COLO829 (cell line): ENCODE measurements at regions not wholly inside any gene's neighbourhood (a gene's known extent, or its start where the extent isn't known, plus 50 kb on each side); places are given as distances from the start of the nearest gene placed in this dataset.
"Not testable (repeated sequence)": the region's sequence is repeated elsewhere in the genome, so short reads cannot be mapped to it uniquely, and the experiment has no call there.

Source experiments
- DNase-seq: peaks from one replicate; pipeline ENCODE4 v3.0.0; 2012; ENCODE audit warnings: low spot score

DNA sequence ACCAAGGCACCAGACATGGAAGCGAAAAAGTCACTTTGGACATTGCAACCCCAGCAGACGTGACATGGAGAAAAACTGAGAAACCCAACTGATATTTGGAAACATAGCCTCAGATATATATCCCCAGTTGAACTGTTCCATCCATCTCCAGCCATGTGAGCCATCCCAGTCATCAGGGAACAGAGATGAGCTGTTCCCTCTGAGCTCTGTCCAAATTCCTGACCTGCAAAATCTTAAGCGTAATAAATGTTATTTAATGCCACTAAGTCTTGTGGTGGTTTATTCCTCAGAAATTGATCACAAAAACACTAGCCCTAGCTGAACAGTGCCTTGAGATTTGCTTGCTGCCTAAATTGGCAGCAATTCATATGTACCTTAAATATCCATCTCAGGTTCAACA is 182.8 kb downstream of the NRP2 start:
- DNase-seq: no peak

- DNase-seq: no peak
Measured at GRCh38 chr2:205864491-205864890, 182.2 kb downstream of the NRP2 start.

DNA sequence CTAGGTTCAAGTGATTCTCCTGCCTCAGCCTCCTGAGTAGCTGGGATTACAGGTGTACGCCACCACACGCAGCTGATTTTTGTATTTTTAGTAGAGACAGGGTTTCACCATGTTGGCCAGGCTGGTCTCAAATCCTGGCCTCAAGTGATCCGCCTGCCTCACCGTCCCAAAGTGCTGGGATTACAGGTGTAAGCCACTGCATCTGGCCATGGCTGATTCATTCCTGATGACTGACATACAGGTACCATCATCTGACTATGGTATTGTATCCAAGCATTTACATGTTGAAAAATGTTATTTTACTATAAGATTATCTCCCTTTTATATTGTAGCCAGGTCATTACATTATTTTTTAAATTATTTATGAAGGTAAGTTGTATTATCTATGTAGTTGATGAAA is 180.5 kb downstream of the NRP2 start:
- DNase-seq: not testable (repeated sequence)

- no peak for DNase-seq
Measured at GRCh38 chr2:205860885-205861284, 178.6 kb downstream of the NRP2 start.

- no peak for DNase-seq
Measured at GRCh38 chr2:205860181-205860580, 177.9 kb downstream of the NRP2 start.

GRCh38 chr2:205858881-205859441 is 176.7 kb downstream of the NRP2 start:
- no peak for DNase-seq

DNA sequence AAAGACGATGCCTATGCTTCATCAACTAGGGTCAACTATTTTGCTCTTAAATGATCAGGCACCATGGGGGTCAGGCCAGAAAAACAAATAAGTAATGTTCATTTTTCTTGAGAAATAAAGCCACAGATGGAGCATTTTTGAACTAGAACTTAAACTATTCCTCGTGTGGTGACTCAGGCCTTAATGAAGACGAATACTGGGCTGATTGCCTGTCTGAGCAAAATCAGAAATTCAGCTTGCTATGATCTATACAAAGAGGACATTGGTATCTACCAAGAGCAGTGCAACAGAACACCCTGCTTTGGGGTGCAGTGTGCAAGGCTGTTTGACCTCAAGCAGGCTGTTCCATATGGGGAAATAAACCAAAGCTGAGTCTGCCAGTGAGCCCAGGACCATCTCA is 176.0 kb downstream of the NRP2 start:
- DNase-seq: no peak

GRCh38 chr2:205857520-205858237 is 175.4 kb downstream of the NRP2 start:
- DNase-seq: no peak

- no peak for DNase-seq
Measured at GRCh38 chr2:205852457-205852856, 170.2 kb downstream of the NRP2 start.

DNA sequence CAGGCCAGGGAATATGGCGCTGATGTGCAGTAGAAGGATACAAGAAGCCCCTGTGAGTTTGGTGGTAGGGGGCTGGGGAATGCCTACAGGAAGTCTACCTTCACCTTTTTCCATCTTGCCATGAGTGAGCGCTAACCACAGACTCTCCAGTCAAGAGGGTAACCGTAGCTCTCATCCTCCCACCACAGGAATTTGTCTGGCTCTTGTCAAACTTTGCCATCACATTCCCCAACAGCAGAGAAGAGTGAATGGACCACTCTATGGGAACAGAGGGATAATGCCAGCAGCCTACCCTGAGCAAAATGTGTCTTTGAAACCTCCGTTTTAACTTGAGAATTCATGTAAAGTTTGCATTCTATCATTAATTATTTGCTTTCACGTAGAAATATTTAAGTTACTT is 168.3 kb downstream of the NRP2 start:
- DNase-seq: no peak

GRCh38 chr2:205850132-205850531 is 167.8 kb downstream of the NRP2 start:
- no peak for DNase-seq

GRCh38 chr2:205849136-205849535 is 166.8 kb downstream of the NRP2 start:
- no peak for DNase-seq

DNA sequence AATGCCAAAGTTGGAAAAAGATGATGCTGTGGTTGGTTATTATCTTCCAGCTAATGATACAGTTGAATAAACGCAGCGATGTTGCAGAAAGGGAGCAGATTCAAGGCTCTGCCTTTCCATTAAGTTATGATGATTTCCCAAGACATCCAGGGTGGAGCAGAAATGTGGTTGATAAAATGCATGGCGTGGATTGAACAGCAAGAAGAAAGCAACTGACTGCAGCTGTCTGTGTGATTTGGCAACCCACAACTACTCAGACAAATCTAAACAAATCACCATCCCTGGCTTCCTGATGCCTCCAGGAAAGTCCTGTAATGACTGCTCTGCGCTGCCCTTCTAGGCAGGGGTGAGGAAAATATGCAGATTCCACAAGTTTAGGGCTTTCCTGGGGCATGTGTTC is 166.3 kb downstream of the NRP2 start:
- no peak for DNase-seq
